ENCODE measurements at regions not wholly inside any gene's neighbourhood (a gene's known extent, or its start where the extent isn't known, plus 50 kb on each side); places are given as distances from the start of the nearest gene placed in this dataset.

GRCh38 chr2:67625690-67626475, 228.8 kb downstream of the ETAA1 start:
- TF ChIP-seq, protein P1, sequence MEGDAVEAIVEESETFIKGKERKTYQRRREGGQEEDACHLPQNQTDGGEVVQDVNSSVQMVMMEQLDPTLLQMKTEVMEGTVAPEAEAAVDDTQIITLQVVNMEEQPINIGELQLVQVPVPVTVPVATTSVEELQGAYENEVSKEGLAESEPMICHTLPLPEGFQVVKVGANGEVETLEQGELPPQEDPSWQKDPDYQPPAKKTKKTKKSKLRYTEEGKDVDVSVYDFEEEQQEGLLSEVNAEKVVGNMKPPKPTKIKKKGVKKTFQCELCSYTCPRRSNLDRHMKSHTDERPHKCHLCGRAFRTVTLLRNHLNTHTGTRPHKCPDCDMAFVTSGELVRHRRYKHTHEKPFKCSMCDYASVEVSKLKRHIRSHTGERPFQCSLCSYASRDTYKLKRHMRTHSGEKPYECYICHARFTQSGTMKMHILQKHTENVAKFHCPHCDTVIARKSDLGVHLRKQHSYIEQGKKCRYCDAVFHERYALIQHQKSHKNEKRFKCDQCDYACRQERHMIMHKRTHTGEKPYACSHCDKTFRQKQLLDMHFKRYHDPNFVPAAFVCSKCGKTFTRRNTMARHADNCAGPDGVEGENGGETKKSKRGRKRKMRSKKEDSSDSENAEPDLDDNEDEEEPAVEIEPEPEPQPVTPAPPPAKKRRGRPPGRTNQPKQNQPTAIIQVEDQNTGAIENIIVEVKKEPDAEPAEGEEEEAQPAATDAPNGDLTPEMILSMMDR (IDR thresholded peaks at IDR 0.05; ENCODE audit: low read length, missing control alignments), result no peak
- peak; percentile 86 for DNase-seq (ENCODE audit: low read depth)
- H3K4me3 ChIP-seq (replicated peaks; ENCODE audit: low read depth, low read length), result no peak overlapping the region

GRCh38 chr2:67626656-67627055, 229.5 kb downstream of the ETAA1 start:
- TF ChIP-seq, protein P1 (IDR thresholded peaks at IDR 0.05; ENCODE audit: low read length, missing control alignments), result no peak
- DNase-seq (ENCODE audit: low read depth), result peak; percentile 83
- H3K4me3 ChIP-seq (replicated peaks; ENCODE audit: low read depth, low read length), result no peak overlapping the region

DNA sequence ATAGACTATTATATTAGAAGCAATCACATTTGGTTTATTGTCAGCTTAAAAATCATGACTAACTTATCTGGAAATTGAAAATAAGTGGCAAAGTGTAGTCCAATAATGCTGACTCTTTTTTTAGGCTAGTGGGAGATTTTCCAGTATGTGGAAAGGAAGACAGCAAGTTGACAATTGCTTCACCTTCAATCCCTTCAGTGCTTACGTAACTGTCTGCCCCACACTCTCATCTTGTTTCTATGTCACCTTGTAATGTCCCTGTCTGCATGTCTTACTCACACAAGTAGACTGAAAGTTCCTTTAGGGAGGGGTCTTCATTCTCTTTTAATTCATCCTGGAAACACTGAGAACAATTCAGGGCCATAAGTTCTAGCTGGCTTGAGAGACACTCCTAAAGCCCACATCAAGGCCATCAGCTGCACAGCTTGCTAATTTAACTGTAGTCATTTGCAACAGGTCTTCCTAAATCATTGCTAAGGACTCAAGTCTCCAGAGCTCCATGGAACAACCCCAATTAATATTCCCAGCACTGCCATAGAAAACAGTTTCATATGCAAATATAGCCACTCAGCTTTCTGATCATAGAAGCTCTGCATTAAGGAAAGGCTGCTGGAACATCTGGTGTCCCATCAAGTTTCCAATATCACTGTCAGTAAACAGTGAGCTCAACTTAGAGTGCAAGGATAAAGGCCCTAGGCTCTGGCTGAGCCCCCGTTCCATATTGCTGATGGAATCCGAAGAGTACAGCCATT, 230.5 kb downstream of the ETAA1 start:
- TF ChIP-seq, protein P1 (IDR thresholded peaks at IDR 0.05; ENCODE audit: low read length, missing control alignments), result no peak
- DNase-seq (ENCODE audit: low read depth), result no peak
- no peak overlapping the region for H3K4me3 ChIP-seq (replicated peaks; ENCODE audit: low read depth, low read length)

- no peak for DNase-seq (ENCODE audit: low read depth)
- H3K4me3 ChIP-seq (replicated peaks; ENCODE audit: low read depth, low read length), result no peak overlapping the region
- TF ChIP-seq, protein P1 (IDR thresholded peaks at IDR 0.05; ENCODE audit: low read length, missing control alignments), result no peak
Observed at GRCh38 chr2:67628892-67629291, 231.8 kb downstream of the ETAA1 start.

DNA sequence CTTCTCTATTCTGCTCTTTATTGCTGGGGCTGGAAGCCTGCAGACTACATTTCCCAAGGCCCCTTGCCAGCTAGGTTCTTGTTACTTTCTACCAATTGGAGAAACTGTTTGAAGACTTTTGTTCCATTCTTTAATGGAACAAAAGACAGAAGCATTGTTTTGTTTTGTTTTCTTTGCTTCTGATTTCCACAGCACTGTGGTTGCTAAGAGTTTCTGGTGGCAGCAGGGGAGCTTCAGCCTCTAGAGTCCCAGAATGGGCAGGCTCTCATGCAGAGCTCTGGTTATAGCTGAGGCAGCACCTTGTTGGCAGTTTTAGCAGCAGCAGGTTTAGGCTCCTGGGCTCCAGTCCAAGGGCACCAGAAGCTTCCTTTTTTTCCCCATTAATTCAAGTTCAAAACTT, 234.3 kb downstream of the ETAA1 start:
- peak; percentile 73 for DNase-seq (ENCODE audit: low read depth)
- TF ChIP-seq, protein P1 (IDR thresholded peaks at IDR 0.05; ENCODE audit: low read length, missing control alignments), result no peak
- H3K4me3 ChIP-seq (replicated peaks; ENCODE audit: low read depth, low read length), result no peak overlapping the region

GRCh38 chr2:67633212-67633856, 236.2 kb downstream of the ETAA1 start:
- DNase-seq (ENCODE audit: low read depth), result no peak
- TF ChIP-seq, protein P1 (IDR thresholded peaks at IDR 0.05; ENCODE audit: low read length, missing control alignments), result no peak
- no peak overlapping the region for H3K4me3 ChIP-seq (replicated peaks; ENCODE audit: low read depth, low read length)
